ENCODE measurements at regions not wholly inside any gene's neighbourhood (a gene's known extent, or its start where the extent isn't known, plus 50 kb on each side); places are given as distances from the start of the nearest gene placed in this dataset.

DNA sequence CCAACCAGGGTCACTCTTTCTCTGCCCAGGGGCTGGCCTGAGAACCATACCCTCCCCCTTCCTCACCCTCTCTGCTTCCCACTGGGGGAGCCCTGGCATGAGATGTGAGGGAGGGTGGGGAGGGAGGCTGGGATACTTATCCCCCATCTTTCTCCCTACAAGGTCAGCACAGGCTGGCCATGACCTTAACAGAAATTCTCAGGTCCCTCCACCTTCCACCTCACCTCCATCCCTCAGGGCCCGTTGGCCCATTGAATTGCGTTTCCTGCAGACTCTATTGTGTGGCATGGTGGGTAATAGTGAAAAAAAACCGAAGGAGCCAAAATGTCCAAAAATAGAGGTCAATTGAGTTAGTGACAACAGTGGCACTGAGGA, 159.5 kb downstream of the OR4M2 start:
- Histone ChIP-seq H3K36me3 (ENCODE audit: control insufficient read depth in 2 of 2, insufficient read depth in 1 of 2, low read length in 2 of 2) (no peaks in the 10 kb centered on the region), H3K9me3 (ENCODE audit: control insufficient read depth, insufficient read depth, low read depth, low read length) (no peaks in the 10 kb centered on the region), H3K4me1 (ENCODE audit: control insufficient read depth, insufficient read depth, low read length) (no peaks in the 10 kb centered on the region), H3K27ac (ENCODE audit: extremely low read depth, low read depth, low read length) (no peak overlapping the region), H3K4me3 (ENCODE audit: low read depth, low read length) (no peak overlapping the region)
- ChIA-PET POLR2A (no interaction called here), CTCF (no interaction called here)
- no peak for TF ChIP-seq ZNF274 (IDR thresholded peaks at IDR 0.05; ENCODE audit: low read length)
- TF ChIP-seq ZNF274 (tag by site-specific recombination; IDR thresholded peaks at IDR 0.05; ENCODE audit: borderline replicate concordance): no peak
- no peak for TF ChIP-seq ZNF239 (tag by site-specific recombination; IDR thresholded peaks at IDR 0.05)
- TF ChIP-seq ZNF416 (tag by site-specific recombination; IDR thresholded peaks at IDR 0.05): no peak
- no peak for TF ChIP-seq ZNF223 (tag by site-specific recombination; IDR thresholded peaks at IDR 0.05)
- no peak for TF ChIP-seq ZNF654 (tag by site-specific recombination; IDR thresholded peaks at IDR 0.05; ENCODE audit: low read depth)
- TF ChIP-seq ZSCAN5A (tag by site-specific recombination; IDR thresholded peaks at IDR 0.05): no peak
- no peak for TF ChIP-seq ZBTB20 (tag by site-specific recombination; IDR thresholded peaks at IDR 0.05)
- TF ChIP-seq ZNF23 (tag by site-specific recombination; IDR thresholded peaks at IDR 0.05; ENCODE audit: borderline replicate concordance): no peak
- TF ChIP-seq ZNF555 (tag by site-specific recombination; conservative IDR thresholded peaks at IDR 0.05): no peak
- no peak for TF ChIP-seq ZNF76 (tag by site-specific recombination; IDR thresholded peaks at IDR 0.05; ENCODE audit: borderline replicate concordance, low read depth)
- TF ChIP-seq ATF2 (tag by site-specific recombination; IDR thresholded peaks at IDR 0.05; ENCODE audit: low read depth): no peak
- TF ChIP-seq ZNF324 (tag by site-specific recombination; IDR thresholded peaks at IDR 0.05): no peak
- no peak for TF ChIP-seq ZNF580 (tag by site-specific recombination; IDR thresholded peaks at IDR 0.05)
- no peak for TF ChIP-seq ZNF426 (tag by site-specific recombination; IDR thresholded peaks at IDR 0.05)

GRCh38 chr15:22240403-22240802, 160.1 kb downstream of the OR4M2 start:
- no peaks in the 10 kb centered on the region for H3K9me3 ChIP-seq (ENCODE audit: control insufficient read depth, insufficient read depth, low read depth, low read length)
- ChIA-PET POLR2A (no interaction called here), CTCF (no interaction called here)
- no peaks in the 10 kb centered on the region for H3K36me3 ChIP-seq (ENCODE audit: control insufficient read depth in 2 of 2, insufficient read depth in 1 of 2, low read length in 2 of 2)
- H3K27ac ChIP-seq (ENCODE audit: extremely low read depth, low read depth, low read length): no peak overlapping the region
- TF ChIP-seq ZBTB48 (tag by site-specific recombination; IDR thresholded peaks at IDR 0.05) (no peak), ZNF221 (tag by site-specific recombination; IDR thresholded peaks at IDR 0.05; ENCODE audit: borderline replicate concordance) (no peak), ZNF792 (tag by site-specific recombination; IDR thresholded peaks at IDR 0.05) (no peak), ZNF18 (tag by site-specific recombination; IDR thresholded peaks at IDR 0.05) (no peak)
- H3K4me3 ChIP-seq (ENCODE audit: low read depth, low read length): no peak overlapping the region
- no peaks in the 10 kb centered on the region for H3K4me1 ChIP-seq (ENCODE audit: control insufficient read depth, insufficient read depth, low read length)

- CTCF ChIA-PET: no interaction called here
- POLR2A ChIA-PET: no interaction called here
- no peak overlapping the region for H3K27ac ChIP-seq (ENCODE audit: extremely low read depth, low read depth, low read length)
- no peak overlapping the region for H3K4me3 ChIP-seq (ENCODE audit: low read depth, low read length)
- no peaks in the 10 kb centered on the region for H3K4me1 ChIP-seq (ENCODE audit: control insufficient read depth, insufficient read depth, low read length)
- TF ChIP-seq YY1 (tag by site-specific recombination; IDR thresholded peaks at IDR 0.05) (no peak), BCL11B (tag by site-specific recombination; IDR thresholded peaks at IDR 0.05; ENCODE audit: low read depth) (no peak), ZSCAN18 (tag by site-specific recombination; IDR thresholded peaks at IDR 0.05) (no peak), ZNF133 (tag by site-specific recombination; IDR thresholded peaks at IDR 0.05) (no peak), HOXA7 (CRISPR knock-in tag; IDR thresholded peaks at IDR 0.05; ENCODE audit: borderline replicate concordance) (no peak)
- no peaks in the 10 kb centered on the region for H3K9me3 ChIP-seq (ENCODE audit: control insufficient read depth, insufficient read depth, low read depth, low read length)
- H3K36me3 ChIP-seq (ENCODE audit: control insufficient read depth in 2 of 2, insufficient read depth in 1 of 2, low read length in 2 of 2): no peaks in the 10 kb centered on the region
Measured at GRCh38 chr15:22240986-22241385, 160.7 kb downstream of the OR4M2 start.
